ENCODE measurements at regions not wholly inside any gene's neighbourhood (a gene's known extent, or its start where the extent isn't known, plus 50 kb on each side); places are given as distances from the start of the nearest gene placed in this dataset.

- Mint-ChIP-seq H3K4me3 (no peak overlapping the region), H3K9me3 (no peaks in the 10 kb centered on the region), H3K36me3 (ENCODE audit: low read depth) (no peaks in the 10 kb centered on the region), H3K27me3 (ENCODE audit: insufficient read depth, low read depth, poor library complexity) (no peaks in the 10 kb centered on the region), H3K4me1 (peaks cover 13% of the 10 kb centered on the region), H3K27ac (0 out of 2 replicates have a peak overlapping the region, but pooled peaks have one; percentile 16)
- Histone ChIP-seq H3K27me3 (ENCODE audit: insufficient read depth) (no peaks in the 10 kb centered on the region), H3K79me2 (replicated peaks; ENCODE audit: insufficient read depth) (no peaks in the 10 kb centered on the region), H3K27ac (ENCODE audit: low read depth) (no peak overlapping the region), H3K4me1 (ENCODE audit: insufficient read depth) (no peaks in the 10 kb centered on the region), H3F3A (replicated peaks; ENCODE audit: low read depth) (no peaks in the 10 kb centered on the region), H3K9me2 (ENCODE audit: insufficient read depth) (no peaks in the 10 kb centered on the region), H4K20me1 (replicated peaks; ENCODE audit: insufficient read depth) (no peaks in the 10 kb centered on the region), H3K4me3 (no peak overlapping the region), H3K36me3 (ENCODE audit: insufficient read depth) (no peaks in the 10 kb centered on the region), H2AFZ (no peak overlapping the region), H3K4me2 (no peak overlapping the region)
- no peak for TF ChIP-seq STAT1 (IDR thresholded peaks at IDR 0.05; ENCODE audit: unreplicated experiment)
- TF ChIP-seq EZH2 (IDR thresholded peaks at IDR 0.05; ENCODE audit: low read depth, unreplicated experiment), result no peak
- no peak for TF ChIP-seq NANOG (IDR thresholded peaks at IDR 0.05; ENCODE audit: borderline replicate concordance)
- no peak for TF ChIP-seq EZH2phosphoT487 (IDR thresholded peaks at IDR 0.05; ENCODE audit: unreplicated experiment)
- TF ChIP-seq ETS1 (IDR thresholded peaks at IDR 0.05), result no peak
- TF ChIP-seq REST (IDR thresholded peaks at IDR 0.05; ENCODE audit: unreplicated experiment), result no peak
- no peak for TF ChIP-seq ZNF331 (CRISPR knock-in tag; IDR thresholded peaks at IDR 0.05; ENCODE audit: low read depth)
- TF ChIP-seq, protein P1, sequence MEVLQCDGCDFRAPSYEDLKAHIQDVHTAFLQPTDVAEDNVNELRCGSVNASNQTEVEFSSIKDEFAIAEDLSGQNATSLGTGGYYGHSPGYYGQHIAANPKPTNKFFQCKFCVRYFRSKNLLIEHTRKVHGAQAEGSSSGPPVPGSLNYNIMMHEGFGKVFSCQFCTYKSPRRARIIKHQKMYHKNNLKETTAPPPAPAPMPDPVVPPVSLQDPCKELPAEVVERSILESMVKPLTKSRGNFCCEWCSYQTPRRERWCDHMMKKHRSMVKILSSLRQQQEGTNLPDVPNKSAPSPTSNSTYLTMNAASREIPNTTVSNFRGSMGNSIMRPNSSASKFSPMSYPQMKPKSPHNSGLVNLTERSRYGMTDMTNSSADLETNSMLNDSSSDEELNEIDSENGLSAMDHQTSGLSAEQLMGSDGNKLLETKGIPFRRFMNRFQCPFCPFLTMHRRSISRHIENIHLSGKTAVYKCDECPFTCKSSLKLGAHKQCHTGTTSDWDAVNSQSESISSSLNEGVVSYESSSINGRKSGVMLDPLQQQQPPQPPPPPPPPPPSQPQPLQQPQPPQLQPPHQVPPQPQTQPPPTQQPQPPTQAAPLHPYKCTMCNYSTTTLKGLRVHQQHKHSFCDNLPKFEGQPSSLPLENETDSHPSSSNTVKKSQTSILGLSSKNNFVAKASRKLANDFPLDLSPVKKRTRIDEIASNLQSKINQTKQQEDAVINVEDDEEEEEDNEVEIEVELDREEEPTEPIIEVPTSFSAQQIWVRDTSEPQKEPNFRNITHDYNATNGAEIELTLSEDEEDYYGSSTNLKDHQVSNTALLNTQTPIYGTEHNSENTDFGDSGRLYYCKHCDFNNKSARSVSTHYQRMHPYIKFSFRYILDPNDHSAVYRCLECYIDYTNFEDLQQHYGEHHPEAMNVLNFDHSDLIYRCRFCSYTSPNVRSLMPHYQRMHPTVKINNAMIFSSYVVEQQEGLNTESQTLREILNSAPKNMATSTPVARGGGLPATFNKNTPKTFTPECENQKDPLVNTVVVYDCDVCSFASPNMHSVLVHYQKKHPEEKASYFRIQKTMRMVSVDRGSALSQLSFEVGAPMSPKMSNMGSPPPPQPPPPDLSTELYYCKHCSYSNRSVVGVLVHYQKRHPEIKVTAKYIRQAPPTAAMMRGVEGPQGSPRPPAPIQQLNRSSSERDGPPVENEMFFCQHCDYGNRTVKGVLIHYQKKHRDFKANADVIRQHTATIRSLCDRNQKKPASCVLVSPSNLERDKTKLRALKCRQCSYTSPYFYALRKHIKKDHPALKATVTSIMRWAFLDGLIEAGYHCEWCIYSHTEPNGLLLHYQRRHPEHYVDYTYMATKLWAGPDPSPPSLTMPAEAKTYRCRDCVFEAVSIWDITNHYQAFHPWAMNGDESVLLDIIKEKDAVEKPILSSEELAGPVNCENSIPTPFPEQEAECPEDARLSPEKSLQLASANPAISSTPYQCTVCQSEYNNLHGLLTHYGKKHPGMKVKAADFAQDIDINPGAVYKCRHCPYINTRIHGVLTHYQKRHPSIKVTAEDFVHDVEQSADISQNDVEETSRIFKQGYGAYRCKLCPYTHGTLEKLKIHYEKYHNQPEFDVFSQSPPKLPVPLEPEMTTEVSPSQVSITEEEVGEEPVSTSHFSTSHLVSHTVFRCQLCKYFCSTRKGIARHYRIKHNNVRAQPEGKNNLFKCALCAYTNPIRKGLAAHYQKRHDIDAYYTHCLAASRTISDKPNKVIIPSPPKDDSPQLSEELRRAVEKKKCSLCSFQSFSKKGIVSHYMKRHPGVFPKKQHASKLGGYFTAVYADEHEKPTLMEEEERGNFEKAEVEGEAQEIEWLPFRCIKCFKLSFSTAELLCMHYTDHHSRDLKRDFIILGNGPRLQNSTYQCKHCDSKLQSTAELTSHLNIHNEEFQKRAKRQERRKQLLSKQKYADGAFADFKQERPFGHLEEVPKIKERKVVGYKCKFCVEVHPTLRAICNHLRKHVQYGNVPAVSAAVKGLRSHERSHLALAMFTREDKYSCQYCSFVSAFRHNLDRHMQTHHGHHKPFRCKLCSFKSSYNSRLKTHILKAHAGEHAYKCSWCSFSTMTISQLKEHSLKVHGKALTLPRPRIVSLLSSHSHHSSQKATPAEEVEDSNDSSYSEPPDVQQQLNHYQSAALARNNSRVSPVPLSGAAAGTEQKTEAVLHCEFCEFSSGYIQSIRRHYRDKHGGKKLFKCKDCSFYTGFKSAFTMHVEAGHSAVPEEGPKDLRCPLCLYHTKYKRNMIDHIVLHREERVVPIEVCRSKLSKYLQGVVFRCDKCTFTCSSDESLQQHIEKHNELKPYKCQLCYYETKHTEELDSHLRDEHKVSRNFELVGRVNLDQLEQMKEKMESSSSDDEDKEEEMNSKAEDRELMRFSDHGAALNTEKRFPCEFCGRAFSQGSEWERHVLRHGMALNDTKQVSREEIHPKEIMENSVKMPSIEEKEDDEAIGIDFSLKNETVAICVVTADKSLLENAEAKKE (CRISPR knock-in tag; IDR thresholded peaks at IDR 0.05), result no peak
- no peak for TF ChIP-seq JUNB (IDR thresholded peaks at IDR 0.05; ENCODE audit: unreplicated experiment)
- TF ChIP-seq ZNF114 (CRISPR knock-in tag; IDR thresholded peaks at IDR 0.05), result no peak
- no peak for TF ChIP-seq CREB1 (CRISPR knock-in tag; IDR thresholded peaks at IDR 0.05; ENCODE audit: low read depth)
- TF ChIP-seq, protein P2, sequence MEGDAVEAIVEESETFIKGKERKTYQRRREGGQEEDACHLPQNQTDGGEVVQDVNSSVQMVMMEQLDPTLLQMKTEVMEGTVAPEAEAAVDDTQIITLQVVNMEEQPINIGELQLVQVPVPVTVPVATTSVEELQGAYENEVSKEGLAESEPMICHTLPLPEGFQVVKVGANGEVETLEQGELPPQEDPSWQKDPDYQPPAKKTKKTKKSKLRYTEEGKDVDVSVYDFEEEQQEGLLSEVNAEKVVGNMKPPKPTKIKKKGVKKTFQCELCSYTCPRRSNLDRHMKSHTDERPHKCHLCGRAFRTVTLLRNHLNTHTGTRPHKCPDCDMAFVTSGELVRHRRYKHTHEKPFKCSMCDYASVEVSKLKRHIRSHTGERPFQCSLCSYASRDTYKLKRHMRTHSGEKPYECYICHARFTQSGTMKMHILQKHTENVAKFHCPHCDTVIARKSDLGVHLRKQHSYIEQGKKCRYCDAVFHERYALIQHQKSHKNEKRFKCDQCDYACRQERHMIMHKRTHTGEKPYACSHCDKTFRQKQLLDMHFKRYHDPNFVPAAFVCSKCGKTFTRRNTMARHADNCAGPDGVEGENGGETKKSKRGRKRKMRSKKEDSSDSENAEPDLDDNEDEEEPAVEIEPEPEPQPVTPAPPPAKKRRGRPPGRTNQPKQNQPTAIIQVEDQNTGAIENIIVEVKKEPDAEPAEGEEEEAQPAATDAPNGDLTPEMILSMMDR (conservative IDR thresholded peaks at IDR 0.05; ENCODE audit: low read depth in 2 of 2), result no peak
- no peak for TF ChIP-seq POLR2AphosphoS5 (IDR thresholded peaks at IDR 0.05; ENCODE audit: low read depth)
- DNase-seq (ENCODE audit: low spot score), result no peak
- ATAC-seq, result no peak
These were observed 203.2 kb upstream of the SEMA3E start for GRCh38 chr7:83852136-83852535.

Measured in GM23338 (cell line).